Osteocyte (in vitro differentiated cells): ENCODE measurements at regions not wholly inside any gene's neighbourhood (a gene's known extent, or its start where the extent isn't known, plus 50 kb on each side); places are given as distances from the start of the nearest gene placed in this dataset.

ENCODE experiments used
- DNase-seq: peaks from one replicate; pipeline ENCODE4 v3.0.0; 2021; ENCODE audit warnings: mixed read lengths; ENCODE audit not compliant: unreplicated experiment; ENCODE audit errors: extremely low spot score
- H3K27ac Mint-ChIP-seq: one replicate; pipeline ENCODE4 v1.8.0; 2021; ENCODE audit warnings: mild to moderate bottlenecking, mixed read lengths; ENCODE audit not compliant: unreplicated experiment
- H3K27me3 Mint-ChIP-seq: one replicate; pipeline ENCODE4 v1.8.0; 2021; ENCODE audit warnings: mixed read lengths; ENCODE audit not compliant: unreplicated experiment
- H3K36me3 Mint-ChIP-seq: one replicate; pipeline ENCODE4 v1.8.0; 2021; ENCODE audit warnings: mixed read lengths; ENCODE audit not compliant: unreplicated experiment
- H3K4me1 Mint-ChIP-seq: one replicate; pipeline ENCODE4 v1.8.0; 2021; ENCODE audit warnings: mixed read lengths; ENCODE audit not compliant: unreplicated experiment
- H3K4me3 Mint-ChIP-seq: one replicate; pipeline ENCODE4 v1.8.0; 2021; ENCODE audit warnings: mild to moderate bottlenecking, moderate library complexity, mixed read lengths; ENCODE audit not compliant: unreplicated experiment
- H3K9me3 Mint-ChIP-seq: one replicate; pipeline ENCODE4 v1.8.0; 2021; ENCODE audit warnings: mixed read lengths; ENCODE audit not compliant: unreplicated experiment
- TF ChIP-seq, protein P1 (sequence below): fragments of 200-600 bp; sonication (generic); IDR thresholded peaks from 2 replicates; pipeline ENCODE4 v1.5.0; 2021; ENCODE audit warnings: antibody characterized with exemption, mild to moderate bottlenecking, moderate library complexity

GRCh38 chr3:99218468-99218867 is 317.0 kb upstream of the DCBLD2 start:
- Mint-ChIP-seq H3K27me3 (no peaks in the 10 kb centered on the region), H3K27ac (no peak overlapping the region), H3K4me1 (peaks cover 11% of the 10 kb centered on the region), H3K9me3 (peaks cover 44% of the 10 kb centered on the region), H3K36me3 (peaks cover 14% of the 10 kb centered on the region), H3K4me3 (no peak overlapping the region)
- TF ChIP-seq, protein P1, sequence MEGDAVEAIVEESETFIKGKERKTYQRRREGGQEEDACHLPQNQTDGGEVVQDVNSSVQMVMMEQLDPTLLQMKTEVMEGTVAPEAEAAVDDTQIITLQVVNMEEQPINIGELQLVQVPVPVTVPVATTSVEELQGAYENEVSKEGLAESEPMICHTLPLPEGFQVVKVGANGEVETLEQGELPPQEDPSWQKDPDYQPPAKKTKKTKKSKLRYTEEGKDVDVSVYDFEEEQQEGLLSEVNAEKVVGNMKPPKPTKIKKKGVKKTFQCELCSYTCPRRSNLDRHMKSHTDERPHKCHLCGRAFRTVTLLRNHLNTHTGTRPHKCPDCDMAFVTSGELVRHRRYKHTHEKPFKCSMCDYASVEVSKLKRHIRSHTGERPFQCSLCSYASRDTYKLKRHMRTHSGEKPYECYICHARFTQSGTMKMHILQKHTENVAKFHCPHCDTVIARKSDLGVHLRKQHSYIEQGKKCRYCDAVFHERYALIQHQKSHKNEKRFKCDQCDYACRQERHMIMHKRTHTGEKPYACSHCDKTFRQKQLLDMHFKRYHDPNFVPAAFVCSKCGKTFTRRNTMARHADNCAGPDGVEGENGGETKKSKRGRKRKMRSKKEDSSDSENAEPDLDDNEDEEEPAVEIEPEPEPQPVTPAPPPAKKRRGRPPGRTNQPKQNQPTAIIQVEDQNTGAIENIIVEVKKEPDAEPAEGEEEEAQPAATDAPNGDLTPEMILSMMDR = no peak
- DNase-seq = no peak

DNA sequence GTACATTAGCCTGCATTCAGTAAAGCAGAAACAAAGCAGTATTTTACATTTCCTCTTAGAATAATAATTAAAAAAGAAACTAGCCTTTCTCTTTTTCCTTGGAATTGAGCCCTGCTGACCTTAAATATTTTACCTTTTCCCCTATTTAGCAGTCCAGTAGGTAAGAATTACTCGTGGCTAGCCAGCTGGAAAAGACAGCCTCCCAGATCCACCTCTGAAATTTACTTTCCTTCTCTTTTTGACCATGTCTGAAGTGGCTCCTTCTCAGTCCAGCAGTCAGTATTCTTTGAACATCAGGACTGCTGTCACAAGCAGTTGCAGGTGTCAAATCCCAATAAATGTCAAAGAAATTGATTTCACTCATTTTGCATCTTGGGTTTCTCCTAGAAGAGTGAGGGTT is 311.5 kb upstream of the DCBLD2 start:
- Mint-ChIP-seq H3K4me1 (peaks cover 7% of the 10 kb centered on the region), H3K4me3 (no peak overlapping the region), H3K27ac (no peak overlapping the region), H3K9me3 (peaks cover 10% of the 10 kb centered on the region), H3K27me3 (no peaks in the 10 kb centered on the region), H3K36me3 (no peaks in the 10 kb centered on the region)
- TF ChIP-seq, protein P1 = no peak
- DNase-seq = no peak

GRCh38 chr3:99211309-99211708 is 309.8 kb upstream of the DCBLD2 start:
- Mint-ChIP-seq H3K9me3 (peaks cover 10% of the 10 kb centered on the region), H3K27ac (no peak overlapping the region), H3K4me1 (peaks cover 7% of the 10 kb centered on the region), H3K27me3 (no peaks in the 10 kb centered on the region), H3K4me3 (no peak overlapping the region), H3K36me3 (no peaks in the 10 kb centered on the region)
- TF ChIP-seq, protein P1 = no peak
- no peak for DNase-seq

- Mint-ChIP-seq H3K4me1 (peaks cover 7% of the 10 kb centered on the region), H3K9me3 (peaks cover 38% of the 10 kb centered on the region), H3K27me3 (no peaks in the 10 kb centered on the region), H3K27ac (no peak overlapping the region), H3K36me3 (peaks cover 16% of the 10 kb centered on the region), H3K4me3 (no peak overlapping the region)
- DNase-seq = no peak
- TF ChIP-seq, protein P1 = no peak
Observed at GRCh38 chr3:99199021-99199420, 297.5 kb upstream of the DCBLD2 start.

GRCh38 chr3:99191186-99191585 is 289.7 kb upstream of the DCBLD2 start:
- Mint-ChIP-seq H3K27me3 (no peaks in the 10 kb centered on the region), H3K36me3 (peaks cover 16% of the 10 kb centered on the region)

More at GRCh38 chr3:99191186-99191585, 289.7 kb upstream of the DCBLD2 start:
- Mint-ChIP-seq H3K4me1 (peaks cover 29% of the 10 kb centered on the region), H3K9me3 (peaks cover 50% of the 10 kb centered on the region), H3K27ac (no peak overlapping the region), H3K4me3 (no peak overlapping the region)
- DNase-seq = no peak
- TF ChIP-seq, protein P1 = no peak
